HEK293 (cell line): ENCODE measurements at regions not wholly inside any gene's neighbourhood (a gene's known extent, or its start where the extent isn't known, plus 50 kb on each side); places are given as distances from the start of the nearest gene placed in this dataset.

ENCODE experiments used
- ZNF23 ChIP-seq: fragments of 450-650 bp; formaldehyde crosslinking; IDR thresholded peaks from 2 replicates; pipeline ENCODE4 v1.5.1; 2016; ENCODE audit warnings: missing biosample characterization, missing genetic modification characterization, borderline replicate concordance
- TF ChIP-seq, protein P1 (sequence below): fragments of 450-650 bp; formaldehyde crosslinking; IDR thresholded peaks from 2 replicates; pipeline ENCODE4 v1.5.1; 2016; ENCODE audit warnings: missing biosample characterization, missing genetic modification characterization

DNA sequence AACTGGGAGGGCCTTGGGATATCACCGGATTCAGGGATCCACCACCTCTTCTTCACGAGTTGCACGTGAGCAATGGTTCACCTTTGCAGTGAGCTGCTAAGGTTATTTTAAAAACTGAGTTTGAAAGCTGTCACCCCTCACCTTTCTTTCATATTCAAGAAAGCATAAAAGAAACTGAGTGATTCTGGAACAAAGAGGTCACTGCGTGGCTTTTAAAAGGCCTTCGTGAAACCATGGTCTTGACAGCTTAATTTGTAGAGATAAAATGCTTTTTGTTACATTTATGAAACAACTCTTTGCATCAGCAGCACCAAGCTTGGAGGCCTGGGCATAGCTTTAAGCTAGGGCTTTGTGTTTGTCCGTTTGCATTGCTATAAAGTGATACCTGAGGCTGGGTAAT, 101.4 kb upstream of the NECTIN1 start:
- TF ChIP-seq ZNF23 (tag by site-specific recombination), result no peak
- TF ChIP-seq, protein P1, sequence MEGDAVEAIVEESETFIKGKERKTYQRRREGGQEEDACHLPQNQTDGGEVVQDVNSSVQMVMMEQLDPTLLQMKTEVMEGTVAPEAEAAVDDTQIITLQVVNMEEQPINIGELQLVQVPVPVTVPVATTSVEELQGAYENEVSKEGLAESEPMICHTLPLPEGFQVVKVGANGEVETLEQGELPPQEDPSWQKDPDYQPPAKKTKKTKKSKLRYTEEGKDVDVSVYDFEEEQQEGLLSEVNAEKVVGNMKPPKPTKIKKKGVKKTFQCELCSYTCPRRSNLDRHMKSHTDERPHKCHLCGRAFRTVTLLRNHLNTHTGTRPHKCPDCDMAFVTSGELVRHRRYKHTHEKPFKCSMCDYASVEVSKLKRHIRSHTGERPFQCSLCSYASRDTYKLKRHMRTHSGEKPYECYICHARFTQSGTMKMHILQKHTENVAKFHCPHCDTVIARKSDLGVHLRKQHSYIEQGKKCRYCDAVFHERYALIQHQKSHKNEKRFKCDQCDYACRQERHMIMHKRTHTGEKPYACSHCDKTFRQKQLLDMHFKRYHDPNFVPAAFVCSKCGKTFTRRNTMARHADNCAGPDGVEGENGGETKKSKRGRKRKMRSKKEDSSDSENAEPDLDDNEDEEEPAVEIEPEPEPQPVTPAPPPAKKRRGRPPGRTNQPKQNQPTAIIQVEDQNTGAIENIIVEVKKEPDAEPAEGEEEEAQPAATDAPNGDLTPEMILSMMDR (tag by site-specific recombination), result no peak
